ENCODE measurements at regions not wholly inside any gene's neighbourhood (a gene's known extent, or its start where the extent isn't known, plus 50 kb on each side); places are given as distances from the start of the nearest gene placed in this dataset.
"Not testable (repeated sequence)": the region's sequence is repeated elsewhere in the genome, so short reads cannot be mapped to it uniquely, and the experiment has no call there.

DNA sequence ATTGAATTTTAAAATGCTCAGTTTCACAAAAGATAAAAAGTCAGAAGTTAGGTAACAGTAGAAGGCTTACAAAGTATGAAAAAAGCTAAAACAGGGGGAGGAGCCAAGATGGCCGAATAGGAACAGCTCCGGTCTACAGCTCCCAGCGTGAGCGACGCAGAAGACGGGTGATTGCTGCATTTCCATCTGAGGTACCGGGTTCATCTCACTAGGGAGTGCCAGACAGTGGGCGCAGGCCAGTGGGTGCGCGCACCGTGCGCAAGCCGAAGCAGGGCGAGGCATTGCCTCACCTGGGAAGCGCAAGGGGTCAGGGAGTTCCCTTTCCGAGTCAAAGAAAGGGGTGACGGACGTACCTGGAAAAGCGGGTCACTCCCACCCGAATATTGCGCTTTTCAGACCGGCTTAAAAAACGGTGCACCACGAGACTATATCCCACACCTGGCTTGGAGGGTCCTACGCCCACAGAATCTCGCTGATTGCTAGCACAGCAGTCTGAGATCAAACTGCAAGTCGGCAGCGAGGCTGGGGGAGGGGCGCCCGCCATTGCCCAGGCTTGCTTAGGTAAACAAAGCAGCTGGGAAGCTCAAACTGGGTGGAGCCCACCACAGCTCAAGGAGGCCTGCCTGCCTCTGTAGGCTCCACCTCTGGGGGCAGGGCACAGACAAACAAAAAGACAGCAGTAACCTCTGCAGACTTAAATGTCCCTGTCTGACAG lies 420.6 kb downstream of the ZFHX3 start:
- H3K36me3 Mint-ChIP-seq, H3K9me3 Mint-ChIP-seq, H3K27me3 Mint-ChIP-seq, H3K27ac Mint-ChIP-seq, H3K4me1 Mint-ChIP-seq: not testable (repeated sequence)
- peak overlapping the region; percentile 55 for H3K4me3 Mint-ChIP-seq

DNA sequence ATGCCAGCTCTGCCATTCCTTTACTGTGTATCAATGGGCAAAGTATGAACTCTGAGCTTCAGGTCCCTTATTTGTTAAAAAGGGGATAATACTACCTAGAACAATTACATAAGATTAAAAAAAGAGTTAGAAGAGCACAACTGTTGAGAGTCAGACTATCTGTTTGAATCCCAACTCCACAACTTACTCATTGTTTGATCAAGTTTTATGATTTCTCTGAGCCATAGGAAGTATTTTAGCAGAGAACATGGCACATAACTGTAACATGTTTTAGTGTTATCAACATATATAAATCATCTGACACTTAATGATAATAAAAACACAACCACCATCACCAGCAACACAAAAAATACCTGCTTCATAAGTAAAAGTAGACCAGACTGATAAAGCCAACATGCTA lies 421.3 kb downstream of the ZFHX3 start:
- Mint-ChIP-seq H3K4me1 (no peaks in the 10 kb centered on the region), H3K4me3 (no peak overlapping the region), H3K27ac (no peak overlapping the region)

DNA sequence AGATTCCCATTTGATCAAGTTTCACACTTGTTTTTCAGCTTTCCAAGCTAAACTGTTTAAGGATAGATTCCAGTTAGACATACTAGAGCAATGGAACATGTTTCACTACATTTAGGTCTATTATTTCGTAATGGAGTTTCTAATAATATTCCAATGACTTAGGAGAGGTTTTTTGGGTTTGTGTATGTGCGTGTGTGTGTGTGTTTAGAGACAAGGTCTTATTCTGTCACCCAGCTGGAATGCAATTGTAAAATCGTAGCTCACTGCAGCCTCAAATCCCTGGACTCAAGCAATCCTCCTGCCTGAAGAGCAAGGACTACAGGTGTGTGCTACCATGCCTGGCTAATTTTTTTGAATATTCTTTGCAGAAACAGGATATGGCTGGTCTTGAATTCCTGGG lies 426.3 kb downstream of the ZFHX3 start:
- no peaks in the 10 kb centered on the region for H3K27me3 Mint-ChIP-seq
- H3K9me3 Mint-ChIP-seq, result peaks cover 5% of the 10 kb centered on the region
- H3K36me3 Mint-ChIP-seq, result peaks cover 5% of the 10 kb centered on the region
- H3K4me1 Mint-ChIP-seq, result no peaks in the 10 kb centered on the region
- no peak overlapping the region for H3K4me3 Mint-ChIP-seq
- no peak overlapping the region for H3K27ac Mint-ChIP-seq

More for the DNA sequence above, 421.3 kb downstream of the ZFHX3 start:
- Mint-ChIP-seq H3K9me3 (peaks cover 10% of the 10 kb centered on the region), H3K27me3 (no peaks in the 10 kb centered on the region), H3K36me3 (peaks cover 7% of the 10 kb centered on the region)

DNA sequence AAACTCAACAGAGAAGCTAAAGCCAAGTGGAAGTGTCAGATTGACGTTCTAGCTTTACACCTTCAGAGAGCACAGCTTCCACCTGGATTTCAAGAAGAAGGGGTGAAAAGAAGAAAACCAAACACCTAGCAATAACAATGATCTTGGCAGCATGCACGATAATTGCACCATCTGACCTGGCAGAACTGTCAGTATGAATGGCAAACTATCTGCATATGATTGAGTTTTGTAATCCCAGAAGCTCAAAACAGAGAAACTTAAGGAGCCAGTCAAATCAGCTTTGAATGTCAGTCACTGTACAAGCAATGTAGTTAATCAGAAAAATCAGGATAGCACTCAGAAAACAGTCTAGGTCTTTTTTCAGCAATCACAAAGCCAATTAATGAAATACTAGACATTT lies 427.1 kb downstream of the ZFHX3 start:
- Mint-ChIP-seq H3K4me1 (no peaks in the 10 kb centered on the region), H3K4me3 (no peak overlapping the region), H3K27me3 (no peaks in the 10 kb centered on the region), H3K36me3 (peaks cover 2% of the 10 kb centered on the region), H3K9me3 (no peaks in the 10 kb centered on the region), H3K27ac (no peak overlapping the region)

DNA sequence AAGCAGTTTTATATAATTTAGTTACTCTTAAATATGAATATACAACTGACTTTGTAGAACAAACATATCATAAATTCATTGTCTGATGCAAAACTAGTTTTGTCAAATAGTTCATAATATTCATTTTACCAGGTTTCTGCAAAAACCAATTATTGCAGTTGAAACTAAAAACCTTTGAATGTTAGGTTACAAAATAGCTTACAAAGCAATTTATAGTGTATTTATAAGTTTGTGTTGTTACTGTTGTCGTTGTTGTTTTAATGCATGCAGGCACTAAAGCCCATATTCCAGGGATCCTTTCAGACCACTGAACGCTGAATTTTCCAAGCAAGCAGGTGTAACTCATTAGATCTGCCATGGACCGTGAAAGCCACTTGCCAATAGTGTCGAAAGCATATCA lies 427.6 kb downstream of the ZFHX3 start:
- Mint-ChIP-seq H3K27me3 (no peaks in the 10 kb centered on the region), H3K4me1 (no peaks in the 10 kb centered on the region), H3K4me3 (no peak overlapping the region), H3K27ac (no peak overlapping the region), H3K9me3 (no peaks in the 10 kb centered on the region), H3K36me3 (no peaks in the 10 kb centered on the region)

DNA sequence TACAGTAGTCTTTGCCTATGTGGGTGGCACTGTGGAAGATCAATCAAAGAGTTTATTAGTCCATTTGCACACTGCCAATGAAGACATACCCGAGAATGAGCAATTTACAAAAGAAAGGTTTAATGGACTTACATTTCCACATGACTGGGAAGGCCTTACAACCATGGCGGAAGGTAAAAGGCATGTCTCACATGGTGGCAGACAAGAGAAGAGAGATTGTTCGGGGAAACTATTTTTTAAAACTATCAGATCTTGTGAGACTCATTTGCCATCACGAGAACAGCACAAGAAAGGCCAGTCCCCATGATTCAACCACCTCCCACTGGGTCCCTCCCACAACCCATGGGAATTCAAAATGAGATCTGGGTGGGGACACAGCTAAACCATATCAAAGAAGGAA lies 432.1 kb downstream of the ZFHX3 start:
- Mint-ChIP-seq H3K27ac (no peak overlapping the region), H3K9me3 (no peaks in the 10 kb centered on the region), H3K4me3 (no peak overlapping the region), H3K27me3 (no peaks in the 10 kb centered on the region), H3K4me1 (no peaks in the 10 kb centered on the region), H3K36me3 (no peaks in the 10 kb centered on the region)

DNA sequence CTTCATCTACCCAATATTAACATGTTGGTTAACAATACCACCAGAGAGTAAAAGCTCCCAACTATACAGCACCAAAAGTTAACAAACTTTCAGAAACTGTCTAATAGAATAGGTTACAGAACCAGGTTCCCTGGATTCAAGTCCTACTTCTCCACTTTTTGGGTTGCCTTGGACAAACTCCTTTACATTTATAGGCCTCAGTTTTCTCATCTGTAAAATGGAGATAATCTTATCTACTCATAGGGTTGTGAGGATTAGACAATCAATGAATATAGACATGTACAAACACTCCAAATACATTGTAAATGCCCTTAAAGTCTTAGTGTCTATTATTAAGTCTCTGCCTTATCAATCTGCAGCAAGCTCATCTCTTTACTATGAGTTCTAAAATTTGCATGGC lies 435.2 kb downstream of the ZFHX3 start:
- no peak overlapping the region for H3K27ac Mint-ChIP-seq
- no peaks in the 10 kb centered on the region for H3K27me3 Mint-ChIP-seq
- no peaks in the 10 kb centered on the region for H3K4me1 Mint-ChIP-seq
- no peaks in the 10 kb centered on the region for H3K9me3 Mint-ChIP-seq
- no peaks in the 10 kb centered on the region for H3K36me3 Mint-ChIP-seq
- H3K4me3 Mint-ChIP-seq, result no peak overlapping the region

DNA sequence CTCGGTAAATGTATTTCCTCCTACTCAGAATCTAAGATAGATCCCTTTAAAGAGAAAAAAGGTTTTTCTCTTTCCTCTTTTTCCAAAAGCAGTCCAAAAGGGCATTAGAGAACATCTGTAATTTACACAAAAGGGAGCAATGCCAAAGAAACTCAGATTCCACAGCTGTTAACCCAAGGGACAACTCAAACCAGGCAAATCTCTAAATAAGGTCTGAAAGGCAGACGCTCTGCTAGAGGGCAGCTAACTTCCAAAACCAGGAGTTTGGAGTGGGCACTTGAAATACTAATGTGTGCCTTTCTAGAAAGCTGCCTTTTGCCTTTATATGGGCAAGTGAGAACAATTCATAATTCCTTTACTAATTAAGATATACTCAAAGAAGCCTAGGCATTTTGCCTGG lies 435.7 kb downstream of the ZFHX3 start:
- H3K36me3 Mint-ChIP-seq, result no peaks in the 10 kb centered on the region
- H3K9me3 Mint-ChIP-seq, result no peaks in the 10 kb centered on the region
- H3K4me1 Mint-ChIP-seq, result no peaks in the 10 kb centered on the region
- no peak overlapping the region for H3K4me3 Mint-ChIP-seq
- no peak overlapping the region for H3K27ac Mint-ChIP-seq
- H3K27me3 Mint-ChIP-seq, result no peaks in the 10 kb centered on the region

DNA sequence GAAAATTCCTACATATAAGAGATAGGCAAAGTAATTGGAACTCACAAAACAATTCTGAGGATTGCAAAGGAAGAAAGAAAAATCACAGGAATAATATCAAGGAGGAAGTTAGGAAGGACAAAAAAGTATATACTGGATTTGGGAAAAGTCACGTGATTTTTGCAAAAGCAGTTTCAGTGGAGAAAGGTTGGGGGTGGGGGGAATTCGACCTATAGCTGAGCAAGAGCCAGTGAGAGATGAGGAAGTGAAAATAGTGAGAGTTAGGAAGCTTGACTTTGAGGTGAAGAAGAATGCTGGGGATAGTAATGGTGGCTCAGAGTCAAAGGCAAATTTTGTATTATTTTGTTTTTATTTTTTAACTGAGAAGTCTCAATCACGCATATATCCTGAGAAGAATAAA lies 438.0 kb upstream of the PMFBP1 start:
- Mint-ChIP-seq H3K9me3 (no peaks in the 10 kb centered on the region), H3K27me3 (no peaks in the 10 kb centered on the region), H3K36me3 (no peaks in the 10 kb centered on the region), H3K4me1 (no peaks in the 10 kb centered on the region), H3K4me3 (no peak overlapping the region), H3K27ac (no peak overlapping the region)

DNA sequence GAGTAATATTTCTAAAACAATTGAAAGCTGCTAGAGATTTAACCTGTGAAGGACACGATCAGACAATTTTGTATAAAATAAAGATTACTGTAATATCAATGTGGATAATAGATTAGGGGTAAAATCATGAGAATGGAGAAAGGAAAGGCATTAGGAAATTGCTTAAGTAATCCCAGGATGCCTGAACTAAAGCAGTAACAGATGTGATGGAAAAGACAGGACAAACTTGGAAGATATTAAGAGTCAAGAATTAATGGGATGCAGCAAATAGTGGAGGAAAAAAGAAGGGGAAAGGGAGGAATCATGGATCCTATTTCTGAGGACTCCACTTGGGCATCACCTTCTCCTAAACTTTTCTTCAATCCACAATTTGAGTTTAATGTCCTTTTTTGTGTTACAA lies 437.1 kb upstream of the PMFBP1 start:
- H3K4me1 Mint-ChIP-seq, result no peaks in the 10 kb centered on the region
- H3K9me3 Mint-ChIP-seq, result no peaks in the 10 kb centered on the region
- no peaks in the 10 kb centered on the region for H3K36me3 Mint-ChIP-seq
- H3K27ac Mint-ChIP-seq, result no peak overlapping the region
- H3K4me3 Mint-ChIP-seq, result no peak overlapping the region
- no peaks in the 10 kb centered on the region for H3K27me3 Mint-ChIP-seq

DNA sequence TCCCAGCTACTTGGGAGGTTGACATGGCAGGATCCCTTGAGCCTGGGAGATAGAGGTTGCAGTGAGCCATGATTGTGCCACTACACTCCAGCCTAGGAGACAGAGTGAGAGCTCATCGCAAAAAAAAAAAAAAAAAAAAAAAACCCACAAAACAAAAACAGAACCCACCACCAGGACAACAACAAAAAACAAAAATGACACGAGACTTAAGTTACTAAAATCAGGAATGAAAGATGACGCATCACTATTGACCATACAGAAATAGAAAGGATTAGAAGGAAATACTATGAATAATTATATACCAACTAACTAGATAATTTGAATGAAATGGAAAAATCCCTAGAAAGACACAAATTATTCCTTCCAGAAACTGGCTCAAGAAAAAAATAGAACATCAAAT lies 432.4 kb upstream of the PMFBP1 start:
- Mint-ChIP-seq H3K4me3 (no peak overlapping the region), H3K4me1 (no peaks in the 10 kb centered on the region), H3K27me3 (no peaks in the 10 kb centered on the region), H3K9me3 (peaks cover 15% of the 10 kb centered on the region), H3K36me3 (peaks cover 2% of the 10 kb centered on the region), H3K27ac (no peak overlapping the region)

DNA sequence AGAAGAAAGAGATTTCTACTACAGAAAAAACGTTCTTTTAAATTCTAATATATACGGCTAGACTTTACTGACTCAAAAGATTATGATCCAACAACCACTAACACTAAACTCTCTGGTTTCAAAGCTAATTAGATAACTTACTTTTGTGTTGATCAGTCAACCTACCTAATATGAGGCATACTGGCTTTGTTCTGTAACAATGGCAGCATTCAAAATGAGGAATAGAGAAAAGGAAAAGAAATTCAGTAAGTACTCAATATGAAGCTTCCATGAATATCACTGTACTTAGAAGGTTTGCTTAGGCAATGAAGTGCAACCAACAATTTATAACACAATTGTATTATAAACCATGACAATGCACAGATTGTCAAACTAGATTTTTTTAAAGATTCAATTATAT lies 430.5 kb upstream of the PMFBP1 start:
- peaks cover 2% of the 10 kb centered on the region for H3K36me3 Mint-ChIP-seq
- H3K27me3 Mint-ChIP-seq, result no peaks in the 10 kb centered on the region
- H3K27ac Mint-ChIP-seq, result no peak overlapping the region
- H3K4me3 Mint-ChIP-seq, result no peak overlapping the region
- peaks cover 15% of the 10 kb centered on the region for H3K9me3 Mint-ChIP-seq
- H3K4me1 Mint-ChIP-seq, result no peaks in the 10 kb centered on the region

DNA sequence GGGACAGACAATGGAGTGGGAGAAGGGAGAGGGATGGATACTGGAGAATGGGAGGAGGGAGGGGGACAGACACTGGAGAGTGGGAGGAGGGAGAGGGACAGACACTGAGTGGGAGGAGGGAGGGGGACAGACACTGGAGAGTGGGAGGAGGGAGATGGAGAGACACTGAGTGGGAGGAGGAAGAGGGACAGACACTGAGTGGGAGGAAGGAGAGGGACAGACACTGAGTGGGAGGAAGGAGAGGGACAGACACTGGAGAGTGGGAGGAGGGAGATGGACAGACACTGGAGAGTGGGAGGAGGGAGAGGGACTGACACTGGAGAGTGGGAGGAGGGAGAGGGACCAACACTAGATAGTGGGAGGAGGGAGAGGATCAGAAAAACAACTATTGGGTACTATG lies 426.7 kb upstream of the PMFBP1 start:
- H3K4me3 Mint-ChIP-seq, result no peak overlapping the region
- H3K27me3 Mint-ChIP-seq, result no peaks in the 10 kb centered on the region
- peaks cover 15% of the 10 kb centered on the region for H3K9me3 Mint-ChIP-seq
- no peak overlapping the region for H3K27ac Mint-ChIP-seq
- H3K36me3 Mint-ChIP-seq, result peaks cover 2% of the 10 kb centered on the region
- H3K4me1 Mint-ChIP-seq, result no peaks in the 10 kb centered on the region

DNA sequence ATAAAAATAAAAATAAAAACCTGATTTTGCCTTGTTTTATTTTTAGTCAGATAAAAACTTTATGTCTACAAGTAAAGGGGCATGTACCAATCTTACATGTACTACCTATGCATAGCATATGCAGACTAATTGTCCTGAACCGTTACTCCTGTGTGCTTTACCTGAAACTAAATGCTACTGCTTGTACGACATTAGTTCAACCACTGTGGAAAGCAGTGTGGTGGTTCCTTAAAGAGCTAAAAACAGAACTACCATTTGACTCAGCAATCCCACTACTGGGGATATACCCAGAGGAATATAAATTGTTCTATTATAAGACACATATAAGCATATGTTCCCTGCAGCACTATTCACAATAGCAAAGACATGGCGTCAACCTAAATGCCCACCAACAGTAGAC lies 426.0 kb upstream of the PMFBP1 start:
- H3K4me1 Mint-ChIP-seq, result no peaks in the 10 kb centered on the region
- no peaks in the 10 kb centered on the region for H3K27me3 Mint-ChIP-seq
- no peak overlapping the region for H3K27ac Mint-ChIP-seq
- no peak overlapping the region for H3K4me3 Mint-ChIP-seq
- H3K9me3 Mint-ChIP-seq, result peaks cover 14% of the 10 kb centered on the region
- H3K36me3 Mint-ChIP-seq, result peaks cover 2% of the 10 kb centered on the region

DNA sequence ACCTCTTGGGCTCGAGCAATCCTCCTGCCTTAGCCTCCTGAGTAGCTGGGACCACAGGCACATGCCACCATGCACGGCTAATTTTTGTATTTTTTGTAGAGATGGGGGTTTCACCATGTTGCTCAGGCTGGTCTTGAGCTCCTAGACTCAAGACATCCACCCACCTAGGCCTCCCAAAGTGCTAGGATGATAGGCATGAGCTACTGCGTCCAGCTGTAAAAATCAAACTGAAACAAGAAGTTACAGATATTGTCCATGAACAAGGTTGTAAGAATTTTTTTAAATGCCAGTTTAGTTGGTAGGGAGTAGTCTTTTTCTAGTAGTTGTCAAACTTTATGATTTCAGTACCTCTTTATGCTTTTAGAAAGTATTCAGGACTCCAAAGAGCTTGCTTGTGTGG lies 424.4 kb upstream of the PMFBP1 start:
- H3K4me1 Mint-ChIP-seq, result no peaks in the 10 kb centered on the region
- H3K27me3 Mint-ChIP-seq, result no peaks in the 10 kb centered on the region
- H3K9me3 Mint-ChIP-seq, result peaks cover 4% of the 10 kb centered on the region
- no peak overlapping the region for H3K4me3 Mint-ChIP-seq
- no peak overlapping the region for H3K27ac Mint-ChIP-seq
- H3K36me3 Mint-ChIP-seq, result peaks cover 2% of the 10 kb centered on the region

DNA sequence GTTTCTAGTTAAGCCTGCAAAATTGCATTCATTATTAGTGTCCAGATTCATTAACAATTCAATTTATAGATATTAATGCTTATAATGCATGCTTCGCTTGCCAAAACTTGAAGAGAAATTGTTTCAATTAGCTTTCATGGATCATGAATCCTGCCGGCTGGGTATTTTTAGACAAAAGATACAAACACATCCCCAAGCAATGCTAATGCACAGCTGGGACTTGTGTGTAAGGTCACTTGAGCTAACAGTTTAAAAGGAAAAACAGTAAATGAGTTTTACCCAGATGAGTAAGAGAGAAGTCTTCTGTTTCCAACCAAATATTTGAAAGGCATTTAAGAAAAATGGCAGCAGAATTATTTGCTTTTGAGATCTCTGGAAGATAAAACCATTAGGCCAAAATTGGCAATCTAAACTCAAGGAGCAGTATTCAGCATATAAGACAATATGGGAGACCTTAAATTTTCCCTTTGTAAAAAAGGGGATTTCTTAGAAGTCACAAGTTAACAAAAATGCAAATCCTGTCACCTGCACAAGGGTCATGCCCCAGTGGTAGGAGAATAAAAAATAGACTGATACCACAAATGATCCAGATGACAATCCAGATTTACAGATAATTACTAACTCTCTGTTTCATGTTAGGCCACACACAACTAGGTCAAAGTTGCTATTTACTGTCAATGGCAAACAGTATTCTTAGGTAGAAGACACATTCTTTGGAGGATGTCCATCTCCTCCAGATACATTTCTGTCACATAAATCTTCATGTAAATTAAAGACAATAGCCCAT lies 418.4 kb upstream of the PMFBP1 start:
- Mint-ChIP-seq H3K27ac (no peak overlapping the region), H3K27me3 (no peaks in the 10 kb centered on the region), H3K4me1 (no peaks in the 10 kb centered on the region), H3K9me3 (no peaks in the 10 kb centered on the region), H3K36me3 (no peaks in the 10 kb centered on the region), H3K4me3 (no peak overlapping the region)

DNA sequence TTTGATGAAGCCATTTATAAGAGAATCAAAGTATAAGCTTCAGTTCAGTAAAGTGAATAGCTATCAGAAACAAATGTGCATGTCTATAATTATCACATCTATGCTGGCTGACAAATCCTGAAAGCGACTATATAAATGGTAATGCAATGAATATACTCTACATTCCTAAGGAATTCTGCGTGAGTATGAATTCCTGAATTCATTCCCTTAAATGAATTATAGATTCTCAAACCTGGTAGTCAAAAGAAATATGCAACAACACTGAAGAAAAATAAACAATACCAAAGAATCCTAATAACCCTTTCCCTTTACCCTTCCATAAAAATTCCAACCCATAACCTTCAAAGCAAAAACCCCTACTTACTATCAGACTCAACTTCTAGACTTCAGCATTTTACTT lies 416.6 kb upstream of the PMFBP1 start:
- Mint-ChIP-seq H3K27me3 (no peaks in the 10 kb centered on the region), H3K27ac (no peak overlapping the region), H3K36me3 (no peaks in the 10 kb centered on the region), H3K9me3 (no peaks in the 10 kb centered on the region), H3K4me1 (no peaks in the 10 kb centered on the region), H3K4me3 (no peak overlapping the region)
